ENCODE measurements at regions not wholly inside any gene's neighbourhood (a gene's known extent, or its start where the extent isn't known, plus 50 kb on each side); places are given as distances from the start of the nearest gene placed in this dataset.

DNA sequence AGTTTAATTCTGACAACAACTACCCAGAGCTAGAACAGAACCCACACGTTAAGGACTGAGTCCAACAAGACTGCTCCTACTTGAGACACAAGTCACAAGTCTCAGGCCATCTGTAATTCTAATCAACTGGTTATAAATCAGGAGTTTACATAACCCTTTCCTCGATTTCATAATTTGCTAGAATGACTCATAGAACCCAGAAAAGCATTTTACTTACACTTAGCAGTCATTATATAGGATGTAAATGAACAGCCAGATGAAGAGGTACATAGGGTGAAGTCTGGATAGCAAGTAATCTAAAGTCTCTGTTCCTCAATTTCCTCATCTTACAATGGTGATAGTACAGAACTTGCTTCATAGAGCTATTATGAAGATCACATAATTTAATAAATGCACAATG is 1018.2 kb downstream of the DIPK2A start:
- no peak for ATAC-seq
- no peaks in the 10 kb centered on the region for H3K27me3 ChIP-seq (ENCODE audit: low read depth)
- intact Hi-C loops (cut with DNase I): no loop called here
- TF ChIP-seq, protein P1, sequence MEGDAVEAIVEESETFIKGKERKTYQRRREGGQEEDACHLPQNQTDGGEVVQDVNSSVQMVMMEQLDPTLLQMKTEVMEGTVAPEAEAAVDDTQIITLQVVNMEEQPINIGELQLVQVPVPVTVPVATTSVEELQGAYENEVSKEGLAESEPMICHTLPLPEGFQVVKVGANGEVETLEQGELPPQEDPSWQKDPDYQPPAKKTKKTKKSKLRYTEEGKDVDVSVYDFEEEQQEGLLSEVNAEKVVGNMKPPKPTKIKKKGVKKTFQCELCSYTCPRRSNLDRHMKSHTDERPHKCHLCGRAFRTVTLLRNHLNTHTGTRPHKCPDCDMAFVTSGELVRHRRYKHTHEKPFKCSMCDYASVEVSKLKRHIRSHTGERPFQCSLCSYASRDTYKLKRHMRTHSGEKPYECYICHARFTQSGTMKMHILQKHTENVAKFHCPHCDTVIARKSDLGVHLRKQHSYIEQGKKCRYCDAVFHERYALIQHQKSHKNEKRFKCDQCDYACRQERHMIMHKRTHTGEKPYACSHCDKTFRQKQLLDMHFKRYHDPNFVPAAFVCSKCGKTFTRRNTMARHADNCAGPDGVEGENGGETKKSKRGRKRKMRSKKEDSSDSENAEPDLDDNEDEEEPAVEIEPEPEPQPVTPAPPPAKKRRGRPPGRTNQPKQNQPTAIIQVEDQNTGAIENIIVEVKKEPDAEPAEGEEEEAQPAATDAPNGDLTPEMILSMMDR (IDR thresholded peaks at IDR 0.05): no peak
- DNase-seq: no peak
- no peaks in the 10 kb centered on the region for H3K4me1 ChIP-seq
- H3K9me3 ChIP-seq: no peaks in the 10 kb centered on the region
- no peak overlapping the region for H3K4me3 ChIP-seq
- H3K36me3 ChIP-seq: no peaks in the 10 kb centered on the region
- no peak overlapping the region for H3K27ac ChIP-seq

GRCh38 chr3:144995856-144996255 is 1024.2 kb downstream of the DIPK2A start:
- TF ChIP-seq, protein P1 (IDR thresholded peaks at IDR 0.05): no peak
- DNase-seq: no peak
- intact Hi-C loops (cut with DNase I): no loop called here
- H3K36me3 ChIP-seq: no peaks in the 10 kb centered on the region
- no peaks in the 10 kb centered on the region for H3K9me3 ChIP-seq
- ATAC-seq: no peak
- H3K27ac ChIP-seq: no peak overlapping the region
- no peaks in the 10 kb centered on the region for H3K4me1 ChIP-seq
- H3K27me3 ChIP-seq (ENCODE audit: low read depth): no peaks in the 10 kb centered on the region
- H3K4me3 ChIP-seq: no peak overlapping the region

DNA sequence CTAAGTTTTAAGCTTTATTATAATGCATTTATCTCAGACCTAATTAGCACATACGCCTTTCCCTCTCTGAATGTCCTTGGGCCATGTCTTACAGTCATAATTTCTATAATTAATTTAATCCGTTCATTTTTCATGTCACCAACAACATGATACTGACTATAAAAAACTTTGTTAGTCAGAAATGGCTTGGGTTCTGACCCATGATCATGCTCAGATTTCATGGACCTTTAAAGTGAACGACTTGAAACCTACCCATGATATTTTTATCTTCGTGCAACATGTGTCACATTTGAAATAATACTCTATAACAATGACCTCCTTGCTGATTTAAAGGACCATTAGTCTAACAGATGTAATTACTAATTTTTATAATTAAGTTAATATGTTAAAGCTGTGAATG is 1033.8 kb downstream of the DIPK2A start:
- intact Hi-C loops (cut with DNase I): no loop called here
- Histone ChIP-seq H3K9me3 (peaks cover 9% of the 10 kb centered on the region), H3K4me3 (no peak overlapping the region), H3K27me3 (ENCODE audit: low read depth) (no peaks in the 10 kb centered on the region), H3K36me3 (no peaks in the 10 kb centered on the region), H3K27ac (no peak overlapping the region), H3K4me1 (no peaks in the 10 kb centered on the region)
- DNase-seq: no peak
- ATAC-seq: no peak
- TF ChIP-seq, protein P1 (IDR thresholded peaks at IDR 0.05): no peak

DNA sequence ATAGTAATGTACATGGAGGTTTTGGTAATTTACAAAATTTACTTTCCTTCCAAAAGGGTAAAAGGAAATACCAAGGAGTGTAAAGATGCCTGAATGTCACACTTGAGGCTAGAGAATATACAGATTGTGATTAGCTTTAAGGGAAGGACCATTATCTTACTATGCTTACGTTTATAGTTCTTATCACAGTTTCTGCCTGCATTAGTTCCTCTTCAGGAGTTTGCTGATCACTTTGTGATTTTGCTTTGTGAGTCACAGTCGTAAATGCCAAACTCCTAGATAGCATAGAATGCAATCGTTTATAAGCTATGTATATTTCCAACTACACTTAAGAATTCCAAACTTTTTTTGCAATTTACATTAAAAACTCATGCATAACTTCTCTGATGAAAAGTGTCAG is 1034.6 kb downstream of the DIPK2A start:
- intact Hi-C loops (cut with DNase I): no loop called here
- H3K27me3 ChIP-seq (ENCODE audit: low read depth): no peaks in the 10 kb centered on the region
- no peak overlapping the region for H3K27ac ChIP-seq
- ATAC-seq: no peak
- H3K36me3 ChIP-seq: no peaks in the 10 kb centered on the region
- peaks cover 7% of the 10 kb centered on the region for H3K9me3 ChIP-seq
- no peak for DNase-seq
- H3K4me3 ChIP-seq: no peak overlapping the region
- TF ChIP-seq, protein P1 (IDR thresholded peaks at IDR 0.05): no peak
- no peaks in the 10 kb centered on the region for H3K4me1 ChIP-seq

- H3K36me3 ChIP-seq: no peaks in the 10 kb centered on the region
- TF ChIP-seq, protein P1 (IDR thresholded peaks at IDR 0.05): no peak
- intact Hi-C loops (cut with DNase I): no loop called here
- H3K9me3 ChIP-seq: no peaks in the 10 kb centered on the region
- no peak overlapping the region for H3K4me3 ChIP-seq
- DNase-seq: no peak
- H3K4me1 ChIP-seq: no peaks in the 10 kb centered on the region
- H3K27me3 ChIP-seq (ENCODE audit: low read depth): no peaks in the 10 kb centered on the region
- H3K27ac ChIP-seq: no peak overlapping the region
- ATAC-seq: no peak
Measured at GRCh38 chr3:145013931-145014330, 1042.3 kb downstream of the DIPK2A start.

DNA sequence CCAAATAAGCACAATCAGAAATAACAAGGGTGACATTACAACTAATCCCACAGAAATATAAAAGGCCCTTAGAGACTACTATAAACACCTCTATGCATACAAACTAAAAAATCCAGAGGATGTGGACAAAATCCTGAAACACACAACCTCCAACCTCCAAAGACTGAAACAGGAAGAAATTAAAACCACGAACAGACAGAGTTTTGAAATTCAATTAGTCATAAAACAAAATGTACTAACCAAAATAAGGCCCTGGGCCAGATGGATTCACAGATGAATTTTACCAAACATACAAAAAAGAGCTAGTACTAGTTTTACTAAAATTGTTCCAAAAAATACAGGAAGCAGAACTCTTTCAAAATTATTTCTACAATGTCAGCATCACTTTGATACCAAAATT is 1043.6 kb downstream of the DIPK2A start:
- DNase-seq: no peak
- no peak for ATAC-seq
- Histone ChIP-seq H3K4me1 (no peaks in the 10 kb centered on the region), H3K4me3 (no peak overlapping the region), H3K27me3 (ENCODE audit: low read depth) (no peaks in the 10 kb centered on the region), H3K9me3 (no peaks in the 10 kb centered on the region), H3K36me3 (no peaks in the 10 kb centered on the region), H3K27ac (no peak overlapping the region)
- TF ChIP-seq, protein P1 (IDR thresholded peaks at IDR 0.05): no peak
- intact Hi-C loops (cut with DNase I): no loop called here

Measured in lower lobe of right lung (tissue), 2 donors.